CD4-positive, alpha-beta memory T cell (primary cell): ENCODE measurements at regions not wholly inside any gene's neighbourhood (a gene's known extent, or its start where the extent isn't known, plus 50 kb on each side); places are given as distances from the start of the nearest gene placed in this dataset.

ENCODE experiments used
- CTCF ChIA-PET: fragments of 350-600 bp; sonication (Branson Sonifier 250); formaldehyde crosslinking; loops from one replicate; lab custom pipeline; 2021; ENCODE audit warnings: inconsistent platforms; ENCODE audit not compliant: partially characterized antibody; lab: Charles Lee
- POLR2A ChIA-PET: fragments of 350-600 bp; sonication (Branson Sonifier 250); formaldehyde crosslinking; loops from one replicate; lab custom pipeline; 2021; ENCODE audit not compliant: partially characterized antibody; lab: Charles Lee
- DNase-seq, 5 donors: peaks; one replicate each; pipeline versions ENCODE4 v3.0.0 to v3.0.0-alpha.2; 2020 to 2022; ENCODE audit warnings: mixed read lengths in 1 of 5
- H3K27ac ChIP-seq: one replicate; pipeline ENCODE4 v1.7.0; 2013; ENCODE audit warnings: low read depth, low read length
- H3K27me3 ChIP-seq: 2 replicates; pipeline ENCODE4 v1.7.0; 2013; ENCODE audit warnings: mild to moderate bottlenecking, low read length, moderate library complexity; ENCODE audit not compliant: insufficient read depth
- H3K36me3 ChIP-seq: 2 replicates; pipeline ENCODE4 v1.7.0; 2013; ENCODE audit warnings: mild to moderate bottlenecking, low read length, moderate library complexity; ENCODE audit not compliant: insufficient read depth
- H3K4me1 ChIP-seq: 2 replicates; pipeline ENCODE4 v1.7.0; 2013; ENCODE audit warnings: mild to moderate bottlenecking, low read length, moderate library complexity; ENCODE audit not compliant: insufficient read depth
- H3K4me3 ChIP-seq, 2 donors: one replicate each; pipeline ENCODE4 v1.7.0; 2013; ENCODE audit warnings: low read length in 2 of 2, mild to moderate bottlenecking in 1 of 2
- H3K9me3 ChIP-seq, 2 donors: one replicate each; pipeline ENCODE4 v1.7.0; 2013; ENCODE audit warnings: low read length in 2 of 2, control low read depth in 1 of 2; ENCODE audit not compliant: control insufficient read depth in 1 of 2
- H3K27ac Mint-ChIP-seq, 7 donors: one replicate each; pipeline ENCODE4 v1.8.0; 2020 to 2021; ENCODE audit warnings: mixed read lengths in 7 of 7, mild to moderate bottlenecking in 6 of 7, inconsistent platforms in 3 of 7, moderate library complexity in 3 of 7
- H3K27me3 Mint-ChIP-seq, 2 donors: one replicate each; pipeline ENCODE4 v1.8.0; 2020 to 2021; ENCODE audit warnings: mixed read lengths in 2 of 2
- H3K36me3 Mint-ChIP-seq, 2 donors: one replicate each; pipeline ENCODE4 v1.8.0; 2020 to 2021; ENCODE audit warnings: mixed read lengths in 2 of 2, inconsistent platforms in 1 of 2, mild to moderate bottlenecking in 1 of 2
- H3K4me1 Mint-ChIP-seq, 4 donors: one replicate each; pipeline ENCODE4 v1.8.0; 2020 to 2021; ENCODE audit warnings: mixed read lengths in 4 of 4, mild to moderate bottlenecking in 1 of 4
- H3K4me3 Mint-ChIP-seq, 8 donors: one replicate each; pipeline ENCODE4 v1.8.0; 2020 to 2021; ENCODE audit warnings: mixed read lengths in 8 of 8, mild to moderate bottlenecking in 7 of 8, moderate library complexity in 6 of 8, inconsistent platforms in 3 of 8
- H3K9me3 Mint-ChIP-seq, 8 donors: one replicate each; pipeline ENCODE4 v1.8.0; 2020 to 2021; ENCODE audit warnings: mixed read lengths in 8 of 8, mild to moderate bottlenecking in 5 of 8, inconsistent platforms in 3 of 8, moderate library complexity in 1 of 8
- intact Hi-C: fragments of 100-400 bp; cut with micrococcal nuclease; formaldehyde crosslinking; loops from one replicate; pipeline ENCODE4 v1.15.1; 2023

DNA sequence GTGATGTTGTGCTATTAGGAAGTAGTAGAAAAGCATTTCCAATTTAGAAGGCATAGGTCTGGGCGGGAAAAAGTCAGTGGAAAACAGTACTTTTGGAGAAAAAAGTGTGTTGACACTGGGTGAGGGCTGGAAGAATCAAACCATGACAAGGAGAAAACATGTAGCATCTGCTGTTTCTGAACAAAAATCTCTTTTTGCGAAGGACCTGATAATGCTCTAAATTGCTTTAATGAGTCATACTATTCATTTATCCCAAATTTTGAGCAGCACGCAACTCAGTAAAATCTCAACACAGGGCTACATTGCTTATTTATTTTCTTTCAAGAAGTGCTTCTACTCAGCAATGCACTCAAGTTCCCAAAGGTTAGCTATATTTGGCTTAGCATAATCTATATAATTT is 292.7 kb downstream of the DIPK2A start:
- intact Hi-C loops = no loop called here
- Histone ChIP-seq H3K4me1 (no peaks in the 10 kb centered on the region), H3K27ac (no peak overlapping the region), H3K27me3 (no peaks in the 10 kb centered on the region), H3K36me3 (no peaks in the 10 kb centered on the region), H3K4me3 (no peak overlapping the region), H3K9me3 (no peaks in the 10 kb centered on the region)
- H3K9me3 Mint-ChIP-seq = peaks cover 0 to 8% (median under 1%) of the 10 kb centered on the region in 8 donors
- H3K4me1 Mint-ChIP-seq = no peaks in the 10 kb centered on the region
- no peaks in the 10 kb centered on the region for H3K36me3 Mint-ChIP-seq
- ChIA-PET POLR2A (no interaction called here), CTCF (no interaction called here)
- no peak for DNase-seq
- no peak overlapping the region for H3K27ac Mint-ChIP-seq
- H3K4me3 Mint-ChIP-seq = no peak overlapping the region
- no peaks in the 10 kb centered on the region for H3K27me3 Mint-ChIP-seq

DNA sequence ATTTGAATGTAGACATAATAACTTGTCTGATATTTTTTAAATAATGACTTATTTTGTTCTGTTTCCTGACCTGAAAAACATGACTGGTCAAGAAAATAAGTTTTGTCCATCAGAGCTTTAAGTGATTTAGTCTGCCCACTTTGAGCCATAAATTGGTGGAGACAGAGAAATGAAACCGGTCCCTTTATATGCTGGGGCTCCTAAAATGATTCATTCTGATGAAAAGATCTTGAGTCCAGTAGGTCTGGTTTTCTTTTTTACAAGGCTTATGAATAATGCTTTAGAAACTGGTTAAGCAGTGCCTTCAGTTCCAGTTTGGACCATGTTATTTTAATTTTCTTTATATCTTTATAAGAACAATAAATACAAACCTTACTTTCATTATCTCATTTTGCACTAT is 293.2 kb downstream of the DIPK2A start:
- intact Hi-C loops = no loop called here
- H3K27me3 Mint-ChIP-seq = no peaks in the 10 kb centered on the region
- no peak overlapping the region for H3K4me3 Mint-ChIP-seq
- H3K27ac Mint-ChIP-seq = no peak overlapping the region
- H3K9me3 Mint-ChIP-seq = peaks cover 0 to 8% (median under 1%) of the 10 kb centered on the region in 8 donors
- Histone ChIP-seq H3K4me3 (no peak overlapping the region), H3K36me3 (no peaks in the 10 kb centered on the region), H3K4me1 (no peaks in the 10 kb centered on the region), H3K27ac (no peak overlapping the region), H3K9me3 (no peaks in the 10 kb centered on the region), H3K27me3 (no peaks in the 10 kb centered on the region)
- CTCF ChIA-PET = no interaction called here
- POLR2A ChIA-PET = no interaction called here
- no peaks in the 10 kb centered on the region for H3K36me3 Mint-ChIP-seq
- no peak for DNase-seq
- H3K4me1 Mint-ChIP-seq = no peaks in the 10 kb centered on the region

DNA sequence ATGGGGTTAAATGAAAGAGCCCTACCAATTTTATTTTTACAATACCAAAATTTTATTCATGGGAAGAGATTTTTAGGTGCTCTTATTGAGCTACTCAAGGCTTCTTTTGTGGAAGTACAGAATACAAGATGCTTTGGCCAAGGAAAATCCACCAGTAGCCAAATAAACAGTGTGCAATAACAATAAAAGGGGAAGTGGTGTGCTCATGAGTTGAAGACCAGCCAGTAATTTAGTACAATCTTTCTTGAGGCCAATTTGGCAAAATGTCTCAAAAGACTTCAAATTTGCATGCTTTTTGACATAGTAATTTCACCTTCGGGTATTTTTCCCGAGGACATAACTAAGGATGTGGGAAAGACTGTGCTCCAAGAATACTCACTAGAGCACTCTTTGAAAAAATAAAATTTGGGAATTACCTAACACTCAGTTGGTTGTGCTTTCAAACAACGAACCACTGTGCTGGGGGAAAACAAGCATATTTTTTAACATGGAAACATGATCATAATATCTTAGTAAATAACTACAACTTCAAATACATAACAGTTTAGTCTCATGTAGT is 294.0 kb downstream of the DIPK2A start:
- Histone ChIP-seq H3K4me1 (no peaks in the 10 kb centered on the region), H3K36me3 (no peaks in the 10 kb centered on the region), H3K27me3 (no peaks in the 10 kb centered on the region), H3K27ac (no peak overlapping the region), H3K4me3 (no peak overlapping the region), H3K9me3 (no peaks in the 10 kb centered on the region)
- ChIA-PET CTCF (no interaction called here), POLR2A (no interaction called here)
- no peaks in the 10 kb centered on the region for H3K27me3 Mint-ChIP-seq
- no peaks in the 10 kb centered on the region for H3K4me1 Mint-ChIP-seq
- no peak overlapping the region for H3K4me3 Mint-ChIP-seq
- H3K27ac Mint-ChIP-seq = no peak overlapping the region
- no peak for DNase-seq
- H3K9me3 Mint-ChIP-seq = peaks cover 0 to 5% (median under 1%) of the 10 kb centered on the region in 8 donors
- intact Hi-C loops = no loop called here
- no peaks in the 10 kb centered on the region for H3K36me3 Mint-ChIP-seq

DNA sequence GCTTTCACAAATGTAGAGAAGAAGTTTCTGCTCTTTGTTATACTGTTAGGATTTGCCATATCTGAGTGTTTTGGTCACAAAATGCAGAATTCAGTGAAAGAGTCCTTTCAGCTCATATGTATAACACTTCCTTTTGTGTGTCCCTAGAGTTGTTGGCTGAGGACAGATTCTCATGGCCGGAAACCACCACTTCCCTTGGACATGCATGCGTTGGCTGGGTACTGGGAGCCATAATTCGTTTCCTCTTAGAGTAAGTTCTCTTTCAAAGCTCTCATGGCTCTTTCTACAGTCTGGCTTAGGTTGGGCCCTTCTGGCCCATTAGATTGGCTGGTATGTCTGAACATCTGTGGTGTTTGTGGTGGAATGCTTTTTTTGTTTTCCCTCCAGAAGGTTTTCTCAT is 298.5 kb downstream of the DIPK2A start:
- no peaks in the 10 kb centered on the region for H3K36me3 ChIP-seq
- no peak for DNase-seq
- Mint-ChIP-seq H3K27ac (no peak overlapping the region), H3K27me3 (no peaks in the 10 kb centered on the region), H3K36me3 (no peaks in the 10 kb centered on the region), H3K4me1 (peaks cover 0 to 3% (median 1%) of the 10 kb centered on the region in 4 donors), H3K4me3 (no peak overlapping the region), H3K9me3 (peaks cover 0 to 3% (median 0%) of the 10 kb centered on the region in 8 donors)
- H3K27ac ChIP-seq = no peak overlapping the region
- no peaks in the 10 kb centered on the region for H3K9me3 ChIP-seq
- no peaks in the 10 kb centered on the region for H3K4me1 ChIP-seq
- intact Hi-C loops = no loop called here
- H3K4me3 ChIP-seq = no peak overlapping the region
- H3K27me3 ChIP-seq = no peaks in the 10 kb centered on the region
- ChIA-PET CTCF (no interaction called here), POLR2A (no interaction called here)

DNA sequence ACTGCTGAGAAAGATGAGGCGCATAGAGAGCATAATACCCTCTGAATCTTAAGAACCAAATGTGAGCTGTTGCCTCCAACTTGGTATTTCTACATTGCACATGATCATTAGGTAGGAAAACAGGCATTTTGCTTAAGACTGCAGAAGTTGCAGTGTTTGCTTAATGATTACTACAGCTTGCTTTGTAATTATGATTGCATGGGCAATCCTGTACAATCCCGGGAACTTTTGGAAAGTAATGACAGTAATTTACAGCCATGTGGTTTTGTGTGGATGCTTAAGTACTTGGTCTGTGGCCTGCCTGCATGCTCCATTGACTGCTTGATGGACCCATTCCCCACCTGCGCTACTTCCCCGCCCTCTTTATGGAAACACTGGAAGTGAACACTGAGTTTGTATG is 301.1 kb downstream of the DIPK2A start:
- H3K9me3 ChIP-seq = no peaks in the 10 kb centered on the region
- H3K4me3 ChIP-seq = no peak overlapping the region
- no peak overlapping the region for H3K27ac Mint-ChIP-seq
- H3K4me1 Mint-ChIP-seq = peaks cover 0 to 4% (median 2%) of the 10 kb centered on the region in 4 donors
- intact Hi-C loops = no loop called here
- H3K27ac ChIP-seq = no peak overlapping the region
- no peaks in the 10 kb centered on the region for H3K27me3 Mint-ChIP-seq
- H3K27me3 ChIP-seq = no peaks in the 10 kb centered on the region
- peaks cover 0 to 3% (median 0%) of the 10 kb centered on the region in 8 donors for H3K9me3 Mint-ChIP-seq
- H3K4me3 Mint-ChIP-seq = no peak overlapping the region
- ChIA-PET POLR2A (no interaction called here), CTCF (no interaction called here)
- DNase-seq = no peak
- no peaks in the 10 kb centered on the region for H3K4me1 ChIP-seq
- H3K36me3 Mint-ChIP-seq = no peaks in the 10 kb centered on the region
- H3K36me3 ChIP-seq = no peaks in the 10 kb centered on the region

DNA sequence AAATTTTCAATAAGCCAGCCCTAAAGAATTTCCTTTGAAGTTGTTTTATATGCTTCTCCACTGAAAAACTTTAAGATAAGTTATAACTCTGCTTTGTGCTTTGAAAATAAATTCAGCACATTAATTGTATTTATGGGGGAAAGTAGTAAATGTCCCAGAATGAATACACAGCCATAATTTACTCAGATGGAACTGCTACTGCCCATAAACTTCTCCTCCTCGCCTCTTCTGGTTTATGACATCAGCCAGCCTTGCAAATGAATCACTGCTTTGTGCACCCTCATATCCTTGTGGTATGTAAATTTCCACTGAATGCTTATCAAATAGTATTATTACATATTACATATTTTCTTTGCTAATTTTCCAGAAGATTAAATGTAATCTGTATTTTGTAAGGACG is 302.0 kb downstream of the DIPK2A start:
- Histone ChIP-seq H3K27ac (no peak overlapping the region), H3K9me3 (no peaks in the 10 kb centered on the region), H3K27me3 (no peaks in the 10 kb centered on the region), H3K36me3 (no peaks in the 10 kb centered on the region), H3K4me1 (no peaks in the 10 kb centered on the region), H3K4me3 (no peak overlapping the region)
- no peak for DNase-seq
- H3K9me3 Mint-ChIP-seq = peaks cover 0 to 3% (median 0%) of the 10 kb centered on the region in 8 donors
- no peaks in the 10 kb centered on the region for H3K27me3 Mint-ChIP-seq
- intact Hi-C loops = no loop called here
- ChIA-PET CTCF (no interaction called here), POLR2A (no interaction called here)
- H3K4me1 Mint-ChIP-seq = peaks cover 0 to 4% (median 2%) of the 10 kb centered on the region in 4 donors
- no peak overlapping the region for H3K27ac Mint-ChIP-seq
- H3K4me3 Mint-ChIP-seq = no peak overlapping the region
- no peaks in the 10 kb centered on the region for H3K36me3 Mint-ChIP-seq

DNA sequence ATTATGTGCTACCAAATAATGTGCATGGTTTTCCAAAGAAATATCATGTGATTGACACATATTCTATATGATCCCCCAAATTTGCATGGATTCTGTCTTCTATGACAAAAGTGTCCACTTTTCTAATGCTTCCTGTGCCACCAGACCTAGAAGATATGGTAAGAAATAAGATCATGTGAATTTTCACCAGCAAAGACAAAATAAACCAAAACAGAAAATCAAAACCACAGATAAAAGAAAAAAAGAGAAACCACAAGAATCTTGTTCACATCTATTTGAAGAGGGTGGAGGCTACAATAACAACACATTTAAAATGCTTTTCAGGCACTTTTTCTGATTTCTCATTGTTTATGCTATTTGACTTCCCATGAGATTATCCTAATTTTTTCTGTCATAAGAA is 303.4 kb downstream of the DIPK2A start:
- no peak for DNase-seq
- no peak overlapping the region for H3K27ac ChIP-seq
- no peaks in the 10 kb centered on the region for H3K36me3 ChIP-seq
- Mint-ChIP-seq H3K27me3 (no peaks in the 10 kb centered on the region), H3K36me3 (no peaks in the 10 kb centered on the region), H3K4me3 (no peak overlapping the region), H3K4me1 (peaks cover 0 to 4% (median 2%) of the 10 kb centered on the region in 4 donors), H3K9me3 (peaks cover 0 to 3% (median 0%) of the 10 kb centered on the region in 8 donors), H3K27ac (no peak overlapping the region)
- no peak overlapping the region for H3K4me3 ChIP-seq
- H3K27me3 ChIP-seq = no peaks in the 10 kb centered on the region
- POLR2A ChIA-PET = no interaction called here
- no peaks in the 10 kb centered on the region for H3K9me3 ChIP-seq
- intact Hi-C loops = no loop called here
- CTCF ChIA-PET = no interaction called here
- no peaks in the 10 kb centered on the region for H3K4me1 ChIP-seq

DNA sequence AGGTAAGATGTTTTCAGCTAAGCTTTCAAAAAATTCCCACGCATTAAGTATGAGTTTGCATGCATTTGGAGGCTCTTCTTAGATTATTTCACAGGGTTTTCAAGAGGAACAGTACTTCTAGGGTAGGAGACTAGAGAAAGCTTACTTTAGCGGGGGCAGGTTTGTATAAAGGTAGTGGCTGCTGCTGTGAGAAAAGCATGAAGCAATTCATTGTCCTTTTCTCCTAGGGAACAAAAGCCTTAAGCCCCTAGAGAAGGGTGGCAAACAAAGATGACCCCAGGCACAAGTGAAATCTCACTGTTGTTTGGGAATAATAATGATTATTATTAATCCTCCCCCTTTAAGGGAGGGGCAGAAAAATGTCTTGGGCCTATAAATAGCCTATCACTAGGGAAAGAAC is 310.7 kb downstream of the DIPK2A start:
- H3K36me3 ChIP-seq = no peaks in the 10 kb centered on the region
- no peaks in the 10 kb centered on the region for H3K27me3 ChIP-seq
- Mint-ChIP-seq H3K9me3 (peaks cover 0 to 3% (median 0%) of the 10 kb centered on the region in 8 donors), H3K27me3 (no peaks in the 10 kb centered on the region), H3K4me1 (no peaks in the 10 kb centered on the region), H3K27ac (no peak overlapping the region), H3K4me3 (no peak overlapping the region), H3K36me3 (no peaks in the 10 kb centered on the region)
- no peaks in the 10 kb centered on the region for H3K9me3 ChIP-seq
- POLR2A ChIA-PET = no interaction called here
- no peaks in the 10 kb centered on the region for H3K4me1 ChIP-seq
- no peak overlapping the region for H3K27ac ChIP-seq
- no peak overlapping the region for H3K4me3 ChIP-seq
- CTCF ChIA-PET = no interaction called here
- no peak for DNase-seq
- intact Hi-C loops = no loop called here
